Hematopoietic multipotent progenitor cell treated with erythropoietin and hydrocortisone succinate and interleukin-3 and kit ligand, for 8 days (in vitro differentiated cells): ENCODE measurements at regions not wholly inside any gene's neighbourhood (a gene's known extent, or its start where the extent isn't known, plus 50 kb on each side); places are given as distances from the start of the nearest gene placed in this dataset.
"Not testable (repeated sequence)": the region's sequence is repeated elsewhere in the genome, so short reads cannot be mapped to it uniquely, and the experiment has no call there.

Experiments used
- DNase-seq: peaks from one replicate; pipeline ENCODE4 v3.0.0-alpha.2; 2015

- no peak for DNase-seq
These were observed 142.8 kb downstream of the NECTIN1 start for GRCh38 chr11:119586181-119586580.

- no peak for DNase-seq
These were observed 143.8 kb downstream of the NECTIN1 start for GRCh38 chr11:119585043-119585781.

- DNase-seq, result peak; percentile 44
These were observed 144.6 kb downstream of the NECTIN1 start for GRCh38 chr11:119584193-119585042.

GRCh38 chr11:119583585-119583984 lies 145.4 kb downstream of the NECTIN1 start:
- DNase-seq, result no peak

GRCh38 chr11:119581396-119581795 lies 147.6 kb downstream of the NECTIN1 start:
- not testable (repeated sequence) for DNase-seq

DNA sequence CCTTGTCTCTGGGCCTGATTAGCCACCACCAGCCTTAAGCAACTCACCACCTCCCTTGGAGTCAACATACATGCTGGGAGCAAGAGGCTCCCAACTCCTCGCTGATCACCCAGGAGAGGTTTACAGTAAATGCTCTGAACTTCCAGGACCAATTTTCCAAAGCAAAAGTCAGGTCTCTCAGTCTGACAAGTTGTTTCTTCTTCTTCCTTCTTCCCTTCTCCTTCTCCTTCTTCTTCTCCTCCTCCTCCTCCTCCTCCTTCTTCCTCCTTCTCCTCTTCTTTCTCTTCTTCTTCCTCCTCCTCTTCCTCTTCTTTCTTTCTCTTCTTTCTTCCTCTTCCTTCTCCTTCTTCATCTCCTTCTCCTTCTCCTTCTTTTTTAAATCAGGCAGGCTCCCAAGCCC lies 148.2 kb downstream of the NECTIN1 start:
- no peak for DNase-seq

GRCh38 chr11:119580081-119580480 lies 148.9 kb downstream of the NECTIN1 start:
- DNase-seq, result no peak

- peak; percentile 69 for DNase-seq
These were observed 150.3 kb downstream of the NECTIN1 start for GRCh38 chr11:119578521-119579191.

DNA sequence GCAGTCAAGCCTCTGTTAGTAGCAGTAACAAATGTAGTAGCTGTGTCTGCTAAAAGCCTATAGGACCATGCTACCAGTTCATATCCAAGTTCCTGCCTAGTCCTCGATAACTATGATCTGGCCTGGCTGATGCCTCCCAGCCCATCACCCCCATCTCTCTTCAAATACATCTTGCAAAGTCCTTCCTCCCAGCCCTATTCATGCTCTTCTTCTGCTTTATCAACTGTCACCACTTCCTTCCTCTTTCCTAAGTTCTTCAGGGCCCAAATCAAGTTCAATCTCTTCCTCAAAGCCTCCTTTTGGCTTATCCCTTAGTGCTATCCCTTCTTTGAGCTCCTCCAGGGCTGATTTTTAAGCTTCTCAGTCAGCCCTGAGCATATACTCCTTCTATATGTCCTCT lies 150.9 kb upstream of the THY1 start:
- peak; percentile 22 for DNase-seq

DNA sequence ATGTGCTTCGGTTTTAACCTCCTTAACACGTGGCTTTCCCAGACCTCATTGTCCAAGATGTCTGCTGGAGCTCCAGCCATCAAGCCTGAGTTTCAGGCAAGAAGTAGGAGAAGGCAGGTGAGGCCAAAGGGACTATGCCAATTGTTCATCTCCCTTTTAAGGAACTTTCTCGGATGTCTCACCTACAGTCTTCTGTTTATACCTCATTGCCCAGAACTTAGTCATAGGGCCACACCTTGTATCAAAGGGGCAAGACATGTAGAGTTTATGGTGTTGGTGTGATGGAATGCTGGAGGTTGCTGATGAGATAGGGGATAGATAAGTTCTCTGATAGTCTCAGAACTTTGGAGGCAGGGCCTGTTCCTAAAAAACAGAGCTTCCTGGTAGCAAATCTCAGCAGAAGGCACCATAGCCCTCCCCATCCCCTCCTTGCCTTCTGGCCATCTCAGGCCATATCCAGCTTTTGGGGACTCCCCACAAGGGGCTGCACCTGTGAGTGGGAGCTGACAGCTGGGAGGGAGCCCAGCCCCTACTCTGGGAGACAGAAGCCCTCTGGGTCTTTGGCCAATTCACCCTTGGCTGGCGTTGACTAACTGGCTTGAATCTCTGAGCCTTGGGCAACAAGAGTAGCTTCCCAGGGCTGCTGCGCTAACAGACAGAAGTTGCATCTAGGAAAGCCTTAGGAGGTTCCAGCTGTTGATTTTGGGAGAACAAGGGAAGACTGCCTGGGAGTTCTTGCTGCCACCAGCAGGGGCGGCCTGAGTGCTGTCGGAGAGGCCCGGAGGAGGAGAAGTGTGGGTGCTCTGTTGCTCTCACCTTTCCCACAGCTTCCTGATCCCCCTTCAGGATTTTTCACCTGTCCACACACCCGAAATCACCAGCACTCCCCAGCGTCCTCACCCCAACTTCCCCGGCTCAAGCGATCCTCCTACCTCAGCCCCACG lies 149.8 kb upstream of the THY1 start:
- DNase-seq, result no peak

GRCh38 chr11:119571311-119571710 lies 148.3 kb upstream of the THY1 start:
- DNase-seq, result no peak

DNA sequence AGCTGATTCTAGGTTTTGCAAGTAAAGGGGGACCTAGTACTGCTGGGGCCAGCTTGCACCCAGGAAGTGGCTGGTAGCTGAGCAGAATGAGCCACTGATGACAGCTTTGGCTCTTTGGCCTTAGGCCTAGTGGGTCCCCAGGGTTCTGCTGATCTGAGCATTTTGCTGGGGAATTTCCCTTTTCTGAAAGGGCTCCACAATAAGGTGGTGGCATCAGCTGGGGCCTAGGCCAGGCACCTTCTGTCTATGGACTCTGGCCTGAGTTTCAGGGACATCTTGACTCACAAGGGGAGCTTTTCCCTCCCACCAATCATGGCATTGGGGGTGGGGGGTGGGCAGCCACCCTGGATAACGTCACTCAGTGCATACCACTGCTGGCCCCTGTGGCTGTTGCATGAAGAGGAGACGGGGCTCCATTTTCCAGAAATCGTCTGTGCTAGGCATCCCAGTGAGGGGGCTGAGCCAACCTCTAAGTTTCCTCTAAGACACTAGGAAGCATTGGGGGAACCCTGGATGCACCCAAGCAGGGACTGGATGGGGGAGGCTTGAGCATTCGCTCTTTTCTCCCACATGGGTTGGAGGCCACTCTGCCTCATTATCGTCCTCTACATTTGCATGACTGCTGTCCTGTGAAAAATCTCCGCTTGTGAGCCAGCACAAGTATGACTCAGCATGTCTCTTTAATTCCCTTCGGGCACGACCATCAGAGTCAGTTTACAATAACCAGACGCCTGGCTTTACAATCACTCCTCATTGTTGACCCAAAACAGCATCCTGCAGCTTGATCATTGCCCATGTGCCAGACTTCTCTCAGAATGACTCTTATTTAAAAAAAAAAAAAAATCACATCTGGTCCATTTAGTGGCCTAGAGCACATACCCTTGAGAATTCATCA lies 145.0 kb upstream of the THY1 start:
- no peak for DNase-seq

DNA sequence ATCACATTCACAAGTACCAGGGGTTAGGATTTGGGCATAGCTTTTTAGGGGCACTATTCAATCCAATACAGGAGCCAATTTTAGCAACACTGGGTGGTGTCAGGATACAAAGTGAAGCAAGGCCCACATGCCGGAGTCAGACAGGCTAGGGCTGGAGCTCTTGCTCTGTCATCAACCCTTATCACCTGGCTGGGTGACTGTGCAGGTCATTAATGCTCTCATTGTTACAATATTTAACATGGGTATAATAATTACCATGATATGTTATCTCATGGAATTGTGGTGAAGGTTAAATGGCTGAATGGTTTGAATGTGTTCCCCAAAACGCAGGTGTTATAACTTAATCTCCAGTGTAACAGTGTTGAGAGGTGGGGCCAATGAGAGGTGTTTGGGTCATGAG lies 143.3 kb upstream of the THY1 start:
- DNase-seq, result no peak

DNA sequence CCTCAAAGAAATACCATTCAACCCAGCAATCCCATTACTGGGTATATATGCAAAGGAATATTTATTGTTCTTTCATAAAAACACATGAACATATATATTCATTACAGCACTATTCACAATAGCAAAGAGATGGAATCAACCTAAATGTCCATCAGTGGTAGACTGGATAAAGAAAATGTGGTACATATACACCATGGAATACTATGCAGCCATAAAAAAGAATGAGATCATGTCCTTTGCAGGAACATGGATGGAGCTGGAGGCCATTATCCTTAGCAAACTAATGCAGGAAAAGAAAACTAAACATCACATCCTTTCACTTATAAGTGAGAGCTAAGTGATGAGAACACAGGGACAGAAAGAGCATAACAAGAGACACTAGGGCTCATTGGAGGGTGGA lies 142.7 kb upstream of the THY1 start:
- DNase-seq, result not testable (repeated sequence)

GRCh38 chr11:119560961-119561360 lies 138.0 kb upstream of the THY1 start:
- DNase-seq, result no peak

- no peak for DNase-seq
These were observed 137.3 kb upstream of the THY1 start for GRCh38 chr11:119560291-119560690.

GRCh38 chr11:119552106-119552485 lies 129.1 kb upstream of the THY1 start:
- no peak for DNase-seq

- DNase-seq, result no peak
These were observed 128.6 kb upstream of the THY1 start for GRCh38 chr11:119551420-119552105.

GRCh38 chr11:119550053-119550752 lies 127.2 kb upstream of the THY1 start:
- no peak for DNase-seq

- no peak for DNase-seq
These were observed 124.5 kb upstream of the THY1 start for GRCh38 chr11:119547511-119547910.
